HCT116 (cell line): ENCODE measurements at regions not wholly inside any gene's neighbourhood (a gene's known extent, or its start where the extent isn't known, plus 50 kb on each side); places are given as distances from the start of the nearest gene placed in this dataset.

Experiments used
- ATF3 ChIP-seq: IDR thresholded peaks from 2 replicates; pipeline ENCODE4 v1.6.1; 2012
- CTCF ChIP-seq, 3 experiments: fragments of 200-600 bp in 1 of 3; sonication (generic) in 1 of 3; IDR thresholded peaks in 2 of 3; conservative IDR thresholded peaks in 1 of 3; 2 replicates each; pipeline ENCODE4 v1.5.1; 2012 to 2017; ENCODE audit warnings: low read depth in 2 of 3, low read length in 2 of 3, antibody characterized with exemption in 1 of 3, borderline replicate concordance in 1 of 3, control low read depth in 1 of 3, mild to moderate bottlenecking in 1 of 3, mixed read lengths in 1 of 3, mixed run types in 1 of 3, moderate library complexity in 1 of 3; ENCODE audit not compliant: insufficient read depth in 1 of 3
- EZH2 ChIP-seq: fragments of 200-600 bp; sonication (generic); IDR thresholded peaks from 2 replicates; pipeline ENCODE4 v1.6.1; 2017; ENCODE audit warnings: antibody characterized with exemption, mixed run types
- MAX ChIP-seq: IDR thresholded peaks from 2 replicates; pipeline ENCODE4 v1.6.1; 2012
- POLR2A ChIP-seq: IDR thresholded peaks from 2 replicates; pipeline ENCODE4 v1.7.0; 2011; ENCODE audit warnings: borderline replicate concordance; ENCODE audit not compliant: insufficient read depth, insufficient read length; ENCODE audit errors: extremely low read depth
- POLR2AphosphoS5 ChIP-seq: IDR thresholded peaks from 2 replicates; pipeline ENCODE4 v1.6.1; 2011; ENCODE audit warnings: mild to moderate bottlenecking, low read depth, low read length, moderate library complexity
- RAD21 ChIP-seq: IDR thresholded peaks from 2 replicates; pipeline ENCODE4 v1.6.1; 2012; ENCODE audit warnings: low read depth, mild to moderate bottlenecking
- REST ChIP-seq: IDR thresholded peaks from 2 replicates; pipeline ENCODE4 v1.6.1; 2012; ENCODE audit warnings: low read depth
- SIN3A ChIP-seq: IDR thresholded peaks from 2 replicates; pipeline ENCODE4 v1.6.1; 2012; ENCODE audit warnings: low read depth
- SP1 ChIP-seq: IDR thresholded peaks from 2 replicates; pipeline ENCODE4 v1.6.1; 2012; ENCODE audit warnings: low read depth
- TCF7L2 ChIP-seq: IDR thresholded peaks from 2 replicates; pipeline ENCODE4 v1.7.0; 2011; ENCODE audit warnings: borderline replicate concordance, inconsistent platforms; ENCODE audit not compliant: insufficient read depth, insufficient read length; ENCODE audit errors: extremely low read depth
- YY1 ChIP-seq: IDR thresholded peaks from 2 replicates; pipeline ENCODE4 v1.6.1; 2011; ENCODE audit warnings: low read length, low read depth, moderate library complexity, mild to moderate bottlenecking; ENCODE audit not compliant: insufficient replicate concordance; ENCODE audit errors: extremely low read depth
- ZNF274 ChIP-seq: fragments of 200-500 bp; sonication (Bioruptor generic); IDR thresholded peaks from 2 replicates; pipeline ENCODE4 v1.6.1; 2014; ENCODE audit warnings: mild to moderate bottlenecking, low read depth, low read length, inconsistent platforms

GRCh38 chr3:5444253-5444652, 256.7 kb downstream of the EDEM1 start:
- TF ChIP-seq CTCF (IDR thresholded peaks at IDR 0.05 in 2 of 3, conservative IDR thresholded peaks at IDR 0.05 in 1 of 3; ENCODE audit: borderline replicate concordance in 1 of 3, insufficient read depth in 1 of 3, low read depth in 2 of 3, low read length in 2 of 3) (no peak), POLR2A (no peak), MAX (no peak), SIN3A (no peak), YY1 (no peak), TCF7L2 (no peak), REST (no peak), ZNF274 (no peak), RAD21 (no peak), EZH2 (no peak), POLR2AphosphoS5 (no peak), SP1 (no peak), ATF3 (no peak)
